Esophagus squamous epithelium (tissue), 5 donors: ENCODE measurements at regions not wholly inside any gene's neighbourhood (a gene's known extent, or its start where the extent isn't known, plus 50 kb on each side); places are given as distances from the start of the nearest gene placed in this dataset.

Source experiments
- DNase-seq: peaks from one replicate; lab custom pipeline; 2025; lab: John Stamatoyannopoulos, UW
- H3K27ac ChIP-seq, 4 donors: fragments of 200-600 bp; sonication (generic); one replicate each; pipeline ENCODE4 v1.5.1; 2016 to 2019; ENCODE audit warnings: mild to moderate bottlenecking in 1 of 4
- H3K27me3 ChIP-seq, 4 donors: fragments of 200-600 bp; sonication (generic); 1 replicate in 3 of 4; 2 replicates in 1 of 4; pipeline versions ENCODE4 v1.5.1 to v1.6.0; 2017 to 2021; ENCODE audit warnings: antibody characterized with exemption in 1 of 4
- H3K36me3 ChIP-seq, 3 donors: fragments of 200-600 bp; sonication (generic); one replicate each; pipeline ENCODE4 v1.5.1; 2016 to 2019
- H3K4me1 ChIP-seq, 3 donors: fragments of 200-600 bp; sonication (generic); one replicate each; pipeline ENCODE4 v1.5.1; 2017 to 2019
- H3K4me3 ChIP-seq, 4 donors: fragments of 200-600 bp; sonication (generic); 1 replicate in 3 of 4; 2 replicates in 1 of 4; pipeline ENCODE4 v1.5.1; 2016 to 2019; ENCODE audit warnings: mild to moderate bottlenecking in 2 of 4, moderate library complexity in 1 of 4
- H3K9me3 ChIP-seq, 3 donors: fragments of 200-600 bp; sonication (generic); one replicate each; pipeline ENCODE4 v1.5.1; 2016 to 2019
- CTCF ChIP-seq, 6 experiments: fragments of 450-650 bp in 4 of 6; fragments of 200-600 bp in 2 of 6; sonication (generic) in 2 of 6; IDR thresholded peaks; one replicate each; pipeline ENCODE4 v1.5.1; 2016 to 2019; ENCODE audit warnings: antibody characterized with exemption in 6 of 6, mild to moderate bottlenecking in 4 of 6, moderate library complexity in 4 of 6
- POLR2A ChIP-seq, 4 donors: fragments of 450-650 bp; IDR thresholded peaks; one replicate each; pipeline ENCODE4 v1.6.1; 2017; ENCODE audit warnings: antibody characterized with exemption in 4 of 4, mild to moderate bottlenecking in 4 of 4, moderate library complexity in 3 of 4
- WGBS, 2 donors: methylation state at CpG; one replicate each; pipeline ENCODE4 v1.1.5; 2018; 5-methylcytosine and 5-hydroxymethylcytosine counted together
- intact Hi-C: fragments of 100-400 bp; cut with DNase I; formaldehyde crosslinking; loops from one replicate; pipeline ENCODE4 v1.15.0; 2022
- donor health status: DM: yes; HTN: yes; CAD: no.

- no peak overlapping the region for H3K4me3 ChIP-seq
- no peaks in the 10 kb centered on the region for H3K27me3 ChIP-seq
- no peak for DNase-seq
- intact Hi-C loops, result no loop called here
- TF ChIP-seq CTCF (IDR thresholded peaks at IDR 0.05), result no peak
- no peak for TF ChIP-seq POLR2A (IDR thresholded peaks at IDR 0.05)
- peaks cover 0 to 2% (median 0%) of the 10 kb centered on the region in 3 donors for H3K9me3 ChIP-seq
- H3K4me1 ChIP-seq, result peaks cover 0 to 23% (median 6%) of the 10 kb centered on the region in 3 donors
- H3K27ac ChIP-seq, result no peak overlapping the region
- no CpG with 5 or more reads among the region's 5 CpGs for WGBS, 2 donors
- no peaks in the 10 kb centered on the region for H3K36me3 ChIP-seq
Measured at GRCh38 chr20:40604416-40604815, 84.6 kb downstream of the MAFB start.

GRCh38 chr20:40603057-40603651, 85.9 kb downstream of the MAFB start:
- peaks cover 0 to 23% (median 6%) of the 10 kb centered on the region in 3 donors for H3K4me1 ChIP-seq
- H3K4me3 ChIP-seq, result no peak overlapping the region
- no peak for TF ChIP-seq POLR2A (IDR thresholded peaks at IDR 0.05)
- no peak for TF ChIP-seq CTCF (IDR thresholded peaks at IDR 0.05)
- no peak overlapping the region for H3K27ac ChIP-seq
- H3K36me3 ChIP-seq, result no peaks in the 10 kb centered on the region
- no peaks in the 10 kb centered on the region for H3K27me3 ChIP-seq
- H3K9me3 ChIP-seq, result peaks cover 0 to 8% (median 4%) of the 10 kb centered on the region in 3 donors
- intact Hi-C loops, result no loop called here
- 66 to 75% methylated on average over 3 of the region's 3 CpGs for WGBS, 2 donors
- DNase-seq, result no peak

- no peak overlapping the region for H3K4me3 ChIP-seq
- no peak overlapping the region for H3K27ac ChIP-seq
- no peaks in the 10 kb centered on the region for H3K27me3 ChIP-seq
- peaks cover 0 to 9% (median 4%) of the 10 kb centered on the region in 3 donors for H3K9me3 ChIP-seq
- H3K4me1 ChIP-seq, result peaks cover 0 to 23% (median 6%) of the 10 kb centered on the region in 3 donors
- 100% methylated on average over 1 of the region's 1 CpG for WGBS, 2 donors
- intact Hi-C loops, result no loop called here
- no peak for DNase-seq
- TF ChIP-seq CTCF (IDR thresholded peaks at IDR 0.05) (no peak), POLR2A (IDR thresholded peaks at IDR 0.05) (no peak)
- no peaks in the 10 kb centered on the region for H3K36me3 ChIP-seq
Measured at GRCh38 chr20:40602381-40602780, 86.7 kb downstream of the MAFB start.

- peak overlapping the region; percentile 49 to 79 (median 69) for H3K27ac ChIP-seq
- no peak overlapping the region for H3K4me3 ChIP-seq
- TF ChIP-seq CTCF (IDR thresholded peaks at IDR 0.05) (no peak), POLR2A (IDR thresholded peaks at IDR 0.05) (no peak)
- peaks cover 0 to 15% (median 6%) of the 10 kb centered on the region in 3 donors for H3K4me1 ChIP-seq
- H3K9me3 ChIP-seq, result peaks cover 0 to 9% (median 4%) of the 10 kb centered on the region in 3 donors
- peaks cover 0 to 7% (median 0%) of the 10 kb centered on the region in 4 donors for H3K27me3 ChIP-seq
- intact Hi-C loops, result no loop called here
- 18 to 30% methylated on average over 1 of the region's 2 CpGs for WGBS, 2 donors
- DNase-seq, result no peak
- H3K36me3 ChIP-seq, result no peaks in the 10 kb centered on the region
Measured at GRCh38 chr20:40600441-40601219, 88.4 kb downstream of the MAFB start.

- Histone ChIP-seq H3K27ac (peak overlapping the region in 3 of 4 donors; percentile 49 to 79 (median 69)), H3K36me3 (no peaks in the 10 kb centered on the region), H3K9me3 (peaks cover 0 to 9% (median 4%) of the 10 kb centered on the region in 3 donors), H3K4me1 (peaks cover 0 to 15% (median 6%) of the 10 kb centered on the region in 3 donors), H3K27me3 (peaks cover 0 to 7% (median 0%) of the 10 kb centered on the region in 4 donors), H3K4me3 (no peak overlapping the region)
- no peak for DNase-seq
- 68 to 83% methylated on average over 3 of the region's 3 CpGs for WGBS, 2 donors
- TF ChIP-seq POLR2A (IDR thresholded peaks at IDR 0.05) (no peak), CTCF (IDR thresholded peaks at IDR 0.05) (no peak)
- intact Hi-C loops, result no loop called here
Measured at GRCh38 chr20:40599987-40600386, 89.0 kb downstream of the MAFB start.
